ENCODE measurements at regions not wholly inside any gene's neighbourhood (a gene's known extent, or its start where the extent isn't known, plus 50 kb on each side); places are given as distances from the start of the nearest gene placed in this dataset.

- H3K36me3 Mint-ChIP-seq = peaks cover 0 to under 1% (median 0%) of the 10 kb centered on the region in 3 donors
- no peak for ATAC-seq
- peak overlapping the region in 1 of 10 donors; percentile 21 for H3K27ac Mint-ChIP-seq
Measured at GRCh38 chr16:85330006-85330693, 217.9 kb upstream of the CIBAR2 start.

GRCh38 chr16:85330694-85331188 lies 218.5 kb upstream of the CIBAR2 start:
- peaks cover 0 to 14% (median 2%) of the 10 kb centered on the region in 5 donors for H3K27me3 Mint-ChIP-seq
- H3K9me3 Mint-ChIP-seq = no peaks in the 10 kb centered on the region
- peaks cover 12 to 28% (median 28%) of the 10 kb centered on the region in 4 donors for H3K4me1 Mint-ChIP-seq
- ATAC-seq (peak; percentile 48 to 56), DNase-seq (peak in 5 of 10 donors; percentile 26 to 47 (median 33))
- H3K27ac Mint-ChIP-seq = peak overlapping the region in 5 of 10 donors; percentile 21 to 68 (median 53)
- peak overlapping the region in 5 of 10 donors; percentile 15 to 55 (median 21) for H3K4me3 Mint-ChIP-seq
- H3K36me3 Mint-ChIP-seq = peaks cover 0 to 1% (median 0%) of the 10 kb centered on the region in 3 donors
- POLR2A ChIA-PET = interaction anchor here (0.7 to 2.2 kb wide), 5 partner anchors 17 to 248 kb away, joined by 3 to 30 read pairs (median 4); no protein-coding TSS in a partner anchor

More at GRCh38 chr16:85330006-85330693, 217.9 kb upstream of the CIBAR2 start:
- Mint-ChIP-seq H3K4me3 (peak overlapping the region in 7 of 10 donors; percentile 0 to 62 (median 16)), H3K9me3 (no peaks in the 10 kb centered on the region), H3K27me3 (peaks cover 0 to 11% (median 2%) of the 10 kb centered on the region in 5 donors), H3K4me1 (peaks cover 8 to 24% (median 22%) of the 10 kb centered on the region in 4 donors)
- POLR2A ChIA-PET = interaction anchor here (0.8 to 2.2 kb wide), 4 partner anchors 17 to 26 kb away, joined by 3 to 30 read pairs (median 4); no protein-coding TSS in a partner anchor
- DNase-seq = no peak

GRCh38 chr16:85331688-85332087 lies 219.4 kb upstream of the CIBAR2 start:
- Mint-ChIP-seq H3K4me3 (no peak overlapping the region), H3K9me3 (no peaks in the 10 kb centered on the region), H3K27me3 (peaks cover 0 to 14% (median 2%) of the 10 kb centered on the region in 5 donors)

GRCh38 chr16:85332175-85332574 lies 219.9 kb upstream of the CIBAR2 start:
- Mint-ChIP-seq H3K27me3 (peaks cover 0 to 14% (median 2%) of the 10 kb centered on the region in 5 donors), H3K36me3 (peaks cover 0 to 1% (median 0%) of the 10 kb centered on the region in 3 donors), H3K9me3 (no peaks in the 10 kb centered on the region), H3K4me3 (no peak overlapping the region), H3K4me1 (peaks cover 14 to 35% (median 29%) of the 10 kb centered on the region in 4 donors), H3K27ac (no peak overlapping the region)
- ATAC-seq (no peak), DNase-seq (no peak)
- POLR2A ChIA-PET = interaction anchor here (4.6 kb wide), 1 partner anchor 22 kb away, joined by 38 read pairs; no protein-coding TSS in a partner anchor

More at GRCh38 chr16:85331688-85332087, 219.4 kb upstream of the CIBAR2 start:
- no peak overlapping the region for H3K27ac Mint-ChIP-seq
- POLR2A ChIA-PET = interaction anchor here (0.5 to 4.6 kb wide), 4 partner anchors 21 to 228 kb away, joined by 3 to 38 read pairs (median 16); no protein-coding TSS in a partner anchor
- DNase-seq (no peak), ATAC-seq (no peak)
- peaks cover 14 to 34% (median 28%) of the 10 kb centered on the region in 4 donors for H3K4me1 Mint-ChIP-seq
- H3K36me3 Mint-ChIP-seq = peaks cover 0 to 1% (median 0%) of the 10 kb centered on the region in 3 donors

GRCh38 chr16:85333337-85333736 lies 221.1 kb upstream of the CIBAR2 start:
- POLR2A ChIA-PET = interaction anchor here (2.9 to 4.6 kb wide), 2 partner anchors 23 to 26 kb away, joined by 9 to 38 read pairs; no protein-coding TSS in a partner anchor
- no peak for DNase-seq
- H3K27me3 Mint-ChIP-seq = peaks cover 0 to 10% (median 2%) of the 10 kb centered on the region in 5 donors

GRCh38 chr16:85333744-85334640 lies 221.7 kb upstream of the CIBAR2 start:
- ATAC-seq (no peak), DNase-seq (no peak)
- Mint-ChIP-seq H3K4me1 (peaks cover 16 to 32% (median 27%) of the 10 kb centered on the region in 4 donors), H3K27me3 (peaks cover 0 to 10% (median 2%) of the 10 kb centered on the region in 5 donors), H3K36me3 (peaks cover 0 to 1% (median 0%) of the 10 kb centered on the region in 3 donors), H3K27ac (peak overlapping the region in 6 of 10 donors; percentile 83 to 97 (median 92)), H3K4me3 (peak overlapping the region in 7 of 10 donors; percentile 80 to 98 (median 89)), H3K9me3 (no peaks in the 10 kb centered on the region)
- POLR2A ChIA-PET = interaction anchor here (0.9 to 4.6 kb wide), 5 partner anchors 16 to 283 kb away, joined by 4 to 38 read pairs (median 6); no protein-coding TSS in a partner anchor

More at GRCh38 chr16:85333337-85333736, 221.1 kb upstream of the CIBAR2 start:
- Mint-ChIP-seq H3K9me3 (no peaks in the 10 kb centered on the region), H3K27ac (no peak overlapping the region), H3K4me1 (peaks cover 16 to 35% (median 28%) of the 10 kb centered on the region in 4 donors), H3K4me3 (no peak overlapping the region), H3K36me3 (peaks cover 0 to 1% (median 0%) of the 10 kb centered on the region in 3 donors)
- no peak for ATAC-seq

- POLR2A ChIA-PET = interaction anchor here (0.9 to 4.6 kb wide), 5 partner anchors 17 to 282 kb away, joined by 4 to 38 read pairs (median 6); no protein-coding TSS in a partner anchor
- H3K36me3 Mint-ChIP-seq = peaks cover 0 to 1% (median 0%) of the 10 kb centered on the region in 3 donors
Measured at GRCh38 chr16:85334718-85335583, 222.7 kb upstream of the CIBAR2 start.

GRCh38 chr16:85335584-85336491 lies 223.6 kb upstream of the CIBAR2 start:
- ATAC-seq (no peak), DNase-seq (no peak)
- Mint-ChIP-seq H3K36me3 (peaks cover 0 to 1% (median 0%) of the 10 kb centered on the region in 3 donors), H3K27ac (peak overlapping the region in 9 of 10 donors; percentile 44 to 97 (median 91)), H3K9me3 (no peaks in the 10 kb centered on the region), H3K27me3 (peaks cover 0 to 6% (median 0%) of the 10 kb centered on the region in 5 donors), H3K4me1 (peaks cover 13 to 20% (median 16%) of the 10 kb centered on the region in 4 donors), H3K4me3 (peak overlapping the region; percentile 80 to 98 (median 86))
- POLR2A ChIA-PET = interaction anchor here (1.1 to 4.6 kb wide), 4 partner anchors 25 to 281 kb away, joined by 3 to 38 read pairs (median 6); no protein-coding TSS in a partner anchor

More at GRCh38 chr16:85334718-85335583, 222.7 kb upstream of the CIBAR2 start:
- Mint-ChIP-seq H3K4me3 (peak overlapping the region; percentile 80 to 98 (median 86)), H3K27me3 (peaks cover 0 to 9% (median 2%) of the 10 kb centered on the region in 5 donors), H3K9me3 (no peaks in the 10 kb centered on the region), H3K4me1 (peaks cover 15 to 29% (median 24%) of the 10 kb centered on the region in 4 donors), H3K27ac (peak overlapping the region; percentile 52 to 97 (median 90))
- ATAC-seq = peak; percentile 77 to 80
- DNase-seq = peak in 7 of 10 donors; percentile 17 to 58 (median 35)

- ATAC-seq (no peak), DNase-seq (no peak)
- H3K4me3 Mint-ChIP-seq = no peak overlapping the region
- H3K9me3 Mint-ChIP-seq = no peaks in the 10 kb centered on the region
- peaks cover 0 to 6% (median 0%) of the 10 kb centered on the region in 5 donors for H3K27me3 Mint-ChIP-seq
- peaks cover 13 to 20% (median 15%) of the 10 kb centered on the region in 4 donors for H3K4me1 Mint-ChIP-seq
- peaks cover 0 to 1% (median 0%) of the 10 kb centered on the region in 3 donors for H3K36me3 Mint-ChIP-seq
- POLR2A ChIA-PET = no interaction called here
- H3K27ac Mint-ChIP-seq = peak overlapping the region in 1 of 10 donors; percentile 63
Measured at GRCh38 chr16:85337910-85338637, 225.8 kb upstream of the CIBAR2 start.

- H3K36me3 Mint-ChIP-seq = peaks cover 0 to 1% (median 0%) of the 10 kb centered on the region in 3 donors
- POLR2A ChIA-PET = no interaction called here
- DNase-seq (no peak), ATAC-seq (no peak)
- no peak overlapping the region for H3K27ac Mint-ChIP-seq
- no peak overlapping the region for H3K4me3 Mint-ChIP-seq
- peaks cover 13 to 20% (median 15%) of the 10 kb centered on the region in 4 donors for H3K4me1 Mint-ChIP-seq
- H3K27me3 Mint-ChIP-seq = peaks cover 0 to 6% (median 0%) of the 10 kb centered on the region in 5 donors
- no peaks in the 10 kb centered on the region for H3K9me3 Mint-ChIP-seq
Measured at GRCh38 chr16:85338638-85338982, 226.3 kb upstream of the CIBAR2 start.
